Upper lobe of left lung (tissue), 6 donors: ENCODE measurements at regions not wholly inside any gene's neighbourhood (a gene's known extent, or its start where the extent isn't known, plus 50 kb on each side); places are given as distances from the start of the nearest gene placed in this dataset.

ENCODE experiments used
- ATAC-seq, 2 donors: fragments of 200-7000 bp; cut with Tn5 transposase; one replicate each; pipeline ENCODE4 v1.9.1; 2022; ENCODE audit warnings: mild to moderate bottlenecking in 2 of 2, moderate library complexity in 2 of 2; ENCODE audit not compliant: low FRiP score in 2 of 2
- DNase-seq, 2 donors: peaks; one replicate each; pipeline ENCODE4 v3.0.0-alpha.2; 2019 to 2020
- H3K27ac ChIP-seq, 4 donors: fragments of 200-600 bp; sonication (generic); one replicate each; pipeline ENCODE4 v1.5.1; 2016 to 2019
- H3K27me3 ChIP-seq, 4 donors: fragments of 200-600 bp; sonication (generic); one replicate each; pipeline ENCODE4 v1.5.1; 2017 to 2019
- H3K36me3 ChIP-seq, 4 donors: fragments of 200-600 bp; sonication (generic); one replicate each; pipeline ENCODE4 v1.5.1; 2016 to 2019
- H3K4me1 ChIP-seq, 4 donors: fragments of 200-600 bp; sonication (generic); one replicate each; pipeline ENCODE4 v1.5.1; 2018 to 2019
- H3K4me3 ChIP-seq, 4 donors: fragments of 200-600 bp; sonication (generic); one replicate each; pipeline ENCODE4 v1.5.1; 2017 to 2019; ENCODE audit warnings: mild to moderate bottlenecking in 2 of 4, moderate library complexity in 1 of 4
- H3K9me3 ChIP-seq, 4 donors: fragments of 200-600 bp; sonication (generic); one replicate each; pipeline ENCODE4 v1.5.1; 2018 to 2019
- EP300 ChIP-seq, 4 donors: sonication (generic); formaldehyde crosslinking; IDR thresholded peaks; one replicate each; pipeline ENCODE4 v1.5.1; 2017; ENCODE audit warnings: antibody characterized with exemption in 4 of 4, control low read depth in 2 of 4
- POLR2A ChIP-seq, 4 donors: fragments of 450-650 bp; IDR thresholded peaks; one replicate each; pipeline ENCODE4 v1.5.1; 2016 to 2017; ENCODE audit warnings: antibody characterized with exemption in 4 of 4, mild to moderate bottlenecking in 2 of 4
- POLR2AphosphoS5 ChIP-seq, 2 donors: sonication (generic); formaldehyde crosslinking; IDR thresholded peaks; one replicate each; pipeline ENCODE4 v1.5.1; 2017; ENCODE audit warnings: antibody characterized with exemption in 2 of 2
- WGBS, 2 donors: methylation state at CpG; one replicate each; pipeline ENCODE4 v1.1.5; 2017 to 2018; 5-methylcytosine and 5-hydroxymethylcytosine counted together
- TF ChIP-seq, protein P1 (sequence below), 6 experiments: fragments of 450-650 bp in 4 of 6; fragments of 200-600 bp in 2 of 6; sonication (generic) in 2 of 6; IDR thresholded peaks; one replicate each; pipeline ENCODE4 v1.5.1; 2016 to 2019; ENCODE audit warnings: antibody characterized with exemption in 6 of 6
- donor health status: DM: no; HTN: no; CAD: no; lungs with moderate emphysema.
- donor health status: DM: no; HTN: yes; CAD: no; lungs with severe emphysema.

DNA sequence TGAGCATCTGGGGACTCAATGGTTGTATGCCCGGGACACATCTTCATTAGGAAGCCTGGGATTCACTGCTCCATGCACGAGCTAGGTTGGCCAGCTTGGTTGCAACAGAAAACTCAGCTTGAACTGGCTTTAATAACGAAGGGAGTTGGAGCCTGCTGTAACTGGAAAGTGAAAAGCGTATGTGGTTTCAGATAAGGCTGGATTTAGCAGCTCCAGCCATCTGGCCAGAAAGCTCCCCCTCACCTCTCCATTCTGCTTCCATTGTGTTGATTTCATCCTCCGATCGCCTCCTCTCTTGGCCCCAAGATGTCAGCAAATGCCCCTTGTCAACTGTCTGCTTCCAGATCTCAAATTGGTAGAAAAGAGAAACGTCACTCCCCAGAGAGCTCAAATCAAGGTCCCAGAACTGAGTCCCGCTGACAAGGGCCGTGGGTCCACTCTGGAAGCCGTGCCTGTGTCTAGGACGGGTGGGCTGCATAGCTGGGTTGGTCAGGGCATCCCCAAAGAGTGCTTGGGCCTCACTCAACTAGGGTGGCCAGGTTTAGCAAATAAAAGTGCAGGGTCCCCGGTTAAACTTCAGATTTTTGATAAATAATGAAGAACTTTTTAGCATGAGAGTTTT is 117.0 kb upstream of the PMEPA1 start:
- DNase-seq: no peak
- TF ChIP-seq EP300 (IDR thresholded peaks at IDR 0.05) (no peak), POLR2AphosphoS5 (IDR thresholded peaks at IDR 0.05) (no peak), POLR2A (IDR thresholded peaks at IDR 0.05) (no peak)
- TF ChIP-seq, protein P1, sequence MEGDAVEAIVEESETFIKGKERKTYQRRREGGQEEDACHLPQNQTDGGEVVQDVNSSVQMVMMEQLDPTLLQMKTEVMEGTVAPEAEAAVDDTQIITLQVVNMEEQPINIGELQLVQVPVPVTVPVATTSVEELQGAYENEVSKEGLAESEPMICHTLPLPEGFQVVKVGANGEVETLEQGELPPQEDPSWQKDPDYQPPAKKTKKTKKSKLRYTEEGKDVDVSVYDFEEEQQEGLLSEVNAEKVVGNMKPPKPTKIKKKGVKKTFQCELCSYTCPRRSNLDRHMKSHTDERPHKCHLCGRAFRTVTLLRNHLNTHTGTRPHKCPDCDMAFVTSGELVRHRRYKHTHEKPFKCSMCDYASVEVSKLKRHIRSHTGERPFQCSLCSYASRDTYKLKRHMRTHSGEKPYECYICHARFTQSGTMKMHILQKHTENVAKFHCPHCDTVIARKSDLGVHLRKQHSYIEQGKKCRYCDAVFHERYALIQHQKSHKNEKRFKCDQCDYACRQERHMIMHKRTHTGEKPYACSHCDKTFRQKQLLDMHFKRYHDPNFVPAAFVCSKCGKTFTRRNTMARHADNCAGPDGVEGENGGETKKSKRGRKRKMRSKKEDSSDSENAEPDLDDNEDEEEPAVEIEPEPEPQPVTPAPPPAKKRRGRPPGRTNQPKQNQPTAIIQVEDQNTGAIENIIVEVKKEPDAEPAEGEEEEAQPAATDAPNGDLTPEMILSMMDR (IDR thresholded peaks at IDR 0.05): no peak
- H3K9me3 ChIP-seq: no peaks in the 10 kb centered on the region
- no peaks in the 10 kb centered on the region for H3K4me1 ChIP-seq
- no peaks in the 10 kb centered on the region for H3K27me3 ChIP-seq
- 86 to 91% methylated on average over 12 of the region's 12 CpGs for WGBS, 2 donors
- no peak overlapping the region for H3K27ac ChIP-seq
- no peaks in the 10 kb centered on the region for H3K36me3 ChIP-seq
- ATAC-seq: no peak
- no peak overlapping the region for H3K4me3 ChIP-seq

DNA sequence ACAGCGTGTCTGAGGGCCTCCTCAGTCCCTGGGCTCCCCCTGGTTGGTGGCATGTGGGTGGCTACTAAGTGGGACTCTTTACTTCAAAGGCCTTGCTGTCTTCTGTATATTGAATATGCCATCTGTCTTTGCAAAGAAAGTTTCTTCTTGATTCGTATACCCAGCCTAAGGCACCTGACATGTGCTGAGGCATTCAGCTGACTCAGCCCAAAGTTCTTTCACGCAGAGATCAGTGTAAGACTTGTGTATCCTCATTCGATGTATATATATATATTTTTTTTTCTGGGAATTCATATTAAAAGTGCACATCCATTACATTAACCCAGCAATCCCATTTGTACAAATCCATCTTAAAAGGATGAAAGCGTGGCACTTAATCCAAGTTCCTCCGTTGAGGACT is 115.1 kb upstream of the PMEPA1 start:
- Histone ChIP-seq H3K9me3 (no peaks in the 10 kb centered on the region), H3K27ac (no peak overlapping the region)
- ATAC-seq: no peak

DNA sequence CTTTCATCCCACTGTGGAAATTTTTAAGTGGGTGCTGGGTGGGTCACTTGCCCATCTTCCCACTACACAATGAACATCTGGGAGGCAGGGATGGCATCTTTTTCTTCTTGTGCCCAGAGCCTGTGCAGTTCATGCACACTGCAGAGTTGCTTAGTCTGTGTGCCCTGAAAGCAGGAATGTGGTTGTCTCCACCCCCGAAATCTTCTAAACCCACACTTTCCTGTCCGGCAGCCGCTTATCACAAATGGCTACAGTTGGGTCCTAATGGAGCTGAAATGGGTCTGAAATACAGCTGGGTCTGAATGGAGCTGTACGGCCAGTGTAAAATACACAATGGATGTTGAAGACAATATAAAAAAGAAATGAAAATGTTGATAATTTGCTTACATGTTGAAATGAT is 112.1 kb upstream of the PMEPA1 start:
- Histone ChIP-seq H3K27ac (no peak overlapping the region), H3K4me1 (no peaks in the 10 kb centered on the region), H3K4me3 (no peak overlapping the region), H3K27me3 (no peaks in the 10 kb centered on the region), H3K36me3 (no peaks in the 10 kb centered on the region), H3K9me3 (no peaks in the 10 kb centered on the region)
- ATAC-seq: no peak
- TF ChIP-seq, protein P1 (IDR thresholded peaks at IDR 0.05): no peak
- TF ChIP-seq EP300 (IDR thresholded peaks at IDR 0.05): no peak
- no peak for DNase-seq
- 81 to 93% methylated on average over 4 of the region's 4 CpGs for WGBS, 2 donors

More for the DNA sequence above, 115.1 kb upstream of the PMEPA1 start:
- Histone ChIP-seq H3K27me3 (no peaks in the 10 kb centered on the region), H3K36me3 (no peaks in the 10 kb centered on the region), H3K4me3 (no peak overlapping the region), H3K4me1 (no peaks in the 10 kb centered on the region)
- TF ChIP-seq POLR2AphosphoS5 (IDR thresholded peaks at IDR 0.05) (no peak), POLR2A (IDR thresholded peaks at IDR 0.05) (no peak), EP300 (IDR thresholded peaks at IDR 0.05) (no peak)
- TF ChIP-seq, protein P1 (IDR thresholded peaks at IDR 0.05): no peak
- WGBS, 2 donors: 90% methylated on average over 6 of the region's 6 CpGs
- DNase-seq: no peak

DNA sequence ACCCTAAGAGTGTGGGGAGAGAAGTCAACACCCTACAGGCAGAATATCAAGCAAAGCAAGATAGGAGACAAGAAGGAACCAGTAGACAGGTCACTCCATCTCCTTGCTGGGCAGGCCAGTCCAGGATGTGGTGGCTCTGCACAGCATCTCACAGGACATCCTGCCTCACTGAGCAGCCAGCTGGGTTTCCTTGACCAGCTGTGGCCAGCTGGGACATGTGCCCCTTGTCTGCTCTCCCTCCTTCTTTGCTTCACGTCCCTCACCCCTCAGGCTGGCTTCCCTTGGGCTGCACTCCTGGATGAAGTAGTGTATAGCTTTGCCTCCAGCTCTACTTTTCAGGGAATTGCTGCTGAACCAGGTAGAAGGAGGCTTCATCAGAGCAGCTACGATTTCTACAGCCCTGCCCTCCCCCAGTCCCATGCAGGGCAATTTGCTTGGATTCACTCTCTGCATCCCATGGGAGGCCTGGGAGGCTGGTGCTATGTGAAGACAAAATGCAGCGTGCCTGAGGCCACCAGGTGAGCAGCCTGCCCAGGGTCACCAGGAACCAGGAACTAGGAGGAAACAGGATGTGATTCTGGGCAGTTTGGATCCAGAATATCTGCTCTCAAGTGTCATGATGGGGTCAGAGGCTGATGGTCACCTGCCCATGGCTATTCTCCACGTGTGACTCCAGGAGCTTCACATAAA is 110.0 kb upstream of the PMEPA1 start:
- no peak for TF ChIP-seq POLR2A (IDR thresholded peaks at IDR 0.05)
- TF ChIP-seq, protein P1 (IDR thresholded peaks at IDR 0.05): no peak
- peak in 1 of 2 donors; percentile 31 for ATAC-seq
- no peaks in the 10 kb centered on the region for H3K27me3 ChIP-seq
- no peaks in the 10 kb centered on the region for H3K4me1 ChIP-seq
- 58 to 69% methylated on average over 3 to 4 of the region's 4 CpGs for WGBS, 2 donors
- no peaks in the 10 kb centered on the region for H3K9me3 ChIP-seq
- H3K4me3 ChIP-seq: no peak overlapping the region
- H3K36me3 ChIP-seq: no peaks in the 10 kb centered on the region
- H3K27ac ChIP-seq: no peak overlapping the region
- DNase-seq: no peak

DNA sequence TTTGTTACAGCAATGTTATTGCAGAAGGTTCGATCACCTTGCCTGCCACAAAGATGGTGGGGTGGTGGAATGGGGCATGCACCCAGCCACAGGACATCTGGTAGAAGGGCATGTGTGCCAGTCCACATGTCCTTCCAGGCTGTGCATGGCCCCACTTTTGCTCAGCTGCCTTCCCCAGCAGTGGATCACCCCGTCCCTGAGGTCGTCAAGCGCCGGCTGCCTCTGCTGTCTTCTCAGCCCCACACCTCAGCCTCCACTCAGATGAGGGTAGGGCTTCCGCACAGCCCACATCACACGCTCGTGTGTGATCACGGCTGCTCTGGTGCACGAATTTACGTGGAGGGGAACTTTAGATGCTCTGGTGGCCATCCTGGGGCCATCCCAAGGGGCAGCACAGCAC is 109.5 kb upstream of the PMEPA1 start:
- DNase-seq (no peak), ATAC-seq (peak in 1 of 2 donors; percentile 28)
- H3K36me3 ChIP-seq: no peaks in the 10 kb centered on the region
- no peak overlapping the region for H3K27ac ChIP-seq
- H3K9me3 ChIP-seq: no peaks in the 10 kb centered on the region
- no peak overlapping the region for H3K4me3 ChIP-seq
- H3K27me3 ChIP-seq: no peaks in the 10 kb centered on the region
- 88 to 95% methylated on average over 11 of the region's 11 CpGs for WGBS, 2 donors
- TF ChIP-seq POLR2AphosphoS5 (IDR thresholded peaks at IDR 0.05): no peak
- TF ChIP-seq EP300 (IDR thresholded peaks at IDR 0.05): no peak
- TF ChIP-seq POLR2A (IDR thresholded peaks at IDR 0.05): no peak
- TF ChIP-seq, protein P1 (IDR thresholded peaks at IDR 0.05): no peak
- H3K4me1 ChIP-seq: no peaks in the 10 kb centered on the region
